IPS-15b (cell line): ENCODE measurements at regions not wholly inside any gene's neighbourhood (a gene's known extent, or its start where the extent isn't known, plus 50 kb on each side); places are given as distances from the start of the nearest gene placed in this dataset.

ENCODE experiments used
- H3K27me3 ChIP-seq: one replicate; pipeline ENCODE4 v1.6.1; 2013; ENCODE audit warnings: low read length; ENCODE audit not compliant: control insufficient read depth, insufficient read depth
- H3K36me3 ChIP-seq: one replicate; pipeline ENCODE4 v1.6.1; 2013; ENCODE audit warnings: low read length; ENCODE audit not compliant: control insufficient read depth, insufficient read depth
- H3K4me1 ChIP-seq: one replicate; pipeline ENCODE4 v1.6.1; 2013; ENCODE audit warnings: mild to moderate bottlenecking, low read length; ENCODE audit not compliant: control insufficient read depth, insufficient read depth
- H3K4me3 ChIP-seq: one replicate; pipeline ENCODE4 v1.5.1; 2013; ENCODE audit warnings: low read depth, low read length
- H3K9ac ChIP-seq: one replicate; pipeline ENCODE4 v1.6.1; 2013; ENCODE audit warnings: low read depth, mild to moderate bottlenecking, low read length
- H3K9me3 ChIP-seq: one replicate; pipeline ENCODE4 v1.6.1; 2013; ENCODE audit warnings: mild to moderate bottlenecking, low read length; ENCODE audit not compliant: control insufficient read depth, insufficient read depth

- Histone ChIP-seq H3K27me3 (no peaks in the 10 kb centered on the region), H3K36me3 (no peaks in the 10 kb centered on the region), H3K4me3 (no peak overlapping the region), H3K4me1 (peaks cover 12% of the 10 kb centered on the region), H3K9ac (no peak overlapping the region), H3K9me3 (peaks cover 8% of the 10 kb centered on the region)
Observed at GRCh38 chr20:60804240-60804917, 447.7 kb upstream of the CDH4 start.

GRCh38 chr20:60804918-60805630 is 447.0 kb upstream of the CDH4 start:
- Histone ChIP-seq H3K9ac (no peak overlapping the region), H3K27me3 (no peaks in the 10 kb centered on the region), H3K9me3 (peaks cover 8% of the 10 kb centered on the region), H3K4me1 (peaks cover 12% of the 10 kb centered on the region), H3K4me3 (no peak overlapping the region), H3K36me3 (no peaks in the 10 kb centered on the region)

GRCh38 chr20:60806354-60806753 is 445.7 kb upstream of the CDH4 start:
- peaks cover 10% of the 10 kb centered on the region for H3K9me3 ChIP-seq
- H3K27me3 ChIP-seq = no peaks in the 10 kb centered on the region
- no peak overlapping the region for H3K4me3 ChIP-seq
- no peaks in the 10 kb centered on the region for H3K36me3 ChIP-seq
- no peak overlapping the region for H3K9ac ChIP-seq
- peaks cover 12% of the 10 kb centered on the region for H3K4me1 ChIP-seq

GRCh38 chr20:60806824-60807223 is 445.2 kb upstream of the CDH4 start:
- Histone ChIP-seq H3K36me3 (no peaks in the 10 kb centered on the region), H3K27me3 (no peaks in the 10 kb centered on the region), H3K4me1 (peaks cover 12% of the 10 kb centered on the region), H3K9me3 (peaks cover 10% of the 10 kb centered on the region), H3K4me3 (no peak overlapping the region), H3K9ac (no peak overlapping the region)

GRCh38 chr20:60808003-60808672 is 443.9 kb upstream of the CDH4 start:
- Histone ChIP-seq H3K4me1 (peaks cover 12% of the 10 kb centered on the region), H3K4me3 (no peak overlapping the region), H3K27me3 (no peaks in the 10 kb centered on the region), H3K36me3 (no peaks in the 10 kb centered on the region), H3K9ac (no peak overlapping the region), H3K9me3 (peaks cover 10% of the 10 kb centered on the region)

GRCh38 chr20:60808701-60809100 is 443.4 kb upstream of the CDH4 start:
- Histone ChIP-seq H3K27me3 (no peaks in the 10 kb centered on the region), H3K4me3 (no peak overlapping the region), H3K9me3 (peaks cover 10% of the 10 kb centered on the region), H3K9ac (no peak overlapping the region), H3K36me3 (no peaks in the 10 kb centered on the region), H3K4me1 (peaks cover 12% of the 10 kb centered on the region)

GRCh38 chr20:60810561-60810960 is 441.5 kb upstream of the CDH4 start:
- peaks cover 10% of the 10 kb centered on the region for H3K9me3 ChIP-seq
- H3K36me3 ChIP-seq = no peaks in the 10 kb centered on the region
- no peak overlapping the region for H3K9ac ChIP-seq
- no peaks in the 10 kb centered on the region for H3K4me1 ChIP-seq
- H3K27me3 ChIP-seq = no peaks in the 10 kb centered on the region
- H3K4me3 ChIP-seq = no peak overlapping the region

GRCh38 chr20:60812561-60812960 is 439.5 kb upstream of the CDH4 start:
- no peak overlapping the region for H3K9ac ChIP-seq
- H3K36me3 ChIP-seq = no peaks in the 10 kb centered on the region
- no peaks in the 10 kb centered on the region for H3K27me3 ChIP-seq
- H3K9me3 ChIP-seq = peaks cover 8% of the 10 kb centered on the region
- no peak overlapping the region for H3K4me3 ChIP-seq
- H3K4me1 ChIP-seq = no peaks in the 10 kb centered on the region

- no peak overlapping the region for H3K4me3 ChIP-seq
- H3K36me3 ChIP-seq = no peaks in the 10 kb centered on the region
- no peak overlapping the region for H3K9ac ChIP-seq
- H3K9me3 ChIP-seq = peaks cover 3% of the 10 kb centered on the region
- no peaks in the 10 kb centered on the region for H3K27me3 ChIP-seq
- no peaks in the 10 kb centered on the region for H3K4me1 ChIP-seq
Observed at GRCh38 chr20:60813066-60813465, 439.0 kb upstream of the CDH4 start.

- no peaks in the 10 kb centered on the region for H3K36me3 ChIP-seq
- no peaks in the 10 kb centered on the region for H3K4me1 ChIP-seq
- peaks cover 2% of the 10 kb centered on the region for H3K9me3 ChIP-seq
- no peaks in the 10 kb centered on the region for H3K27me3 ChIP-seq
- no peak overlapping the region for H3K9ac ChIP-seq
- H3K4me3 ChIP-seq = no peak overlapping the region
Observed at GRCh38 chr20:60815656-60816055, 436.4 kb upstream of the CDH4 start.

- H3K9me3 ChIP-seq = no peaks in the 10 kb centered on the region
- no peak overlapping the region for H3K9ac ChIP-seq
- H3K27me3 ChIP-seq = no peaks in the 10 kb centered on the region
- H3K36me3 ChIP-seq = no peaks in the 10 kb centered on the region
- H3K4me3 ChIP-seq = no peak overlapping the region
- H3K4me1 ChIP-seq = no peaks in the 10 kb centered on the region
Observed at GRCh38 chr20:60816901-60817300, 435.2 kb upstream of the CDH4 start.

- no peak overlapping the region for H3K9ac ChIP-seq
- H3K36me3 ChIP-seq = no peaks in the 10 kb centered on the region
- no peak overlapping the region for H3K4me3 ChIP-seq
- no peaks in the 10 kb centered on the region for H3K4me1 ChIP-seq
- H3K27me3 ChIP-seq = no peaks in the 10 kb centered on the region
- H3K9me3 ChIP-seq = no peaks in the 10 kb centered on the region
Observed at GRCh38 chr20:60817891-60818290, 434.2 kb upstream of the CDH4 start.
